ENCODE measurements at regions not wholly inside any gene's neighbourhood (a gene's known extent, or its start where the extent isn't known, plus 50 kb on each side); places are given as distances from the start of the nearest gene placed in this dataset.

DNA sequence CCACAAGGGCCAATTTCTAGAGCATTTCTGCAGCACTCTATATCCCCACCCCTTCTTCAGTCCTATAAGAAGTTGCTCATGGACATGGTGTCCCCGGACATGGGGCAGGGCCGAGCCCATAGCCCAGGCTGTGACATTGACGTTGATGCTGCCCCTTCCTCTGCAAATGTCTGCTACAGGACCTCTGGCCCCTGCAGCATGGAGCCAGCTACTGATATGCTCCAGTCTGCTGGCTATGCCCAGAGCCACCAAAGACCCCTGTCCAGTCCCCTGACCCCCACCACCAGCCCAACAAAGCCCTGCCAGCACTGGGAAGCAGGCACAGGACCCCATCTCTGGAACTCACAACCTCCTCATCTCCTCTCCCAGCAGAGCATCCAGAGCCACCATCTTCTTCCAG, 120.1 kb upstream of the SMAD3 start:
- ChIA-PET POLR2A (ENCODE audit: unreplicated experiment) (interaction anchor here (0.5 kb wide), 1 partner anchor 256 kb away, joined by 4 read pairs; no protein-coding TSS in a partner anchor), CTCF (no interaction called here)

More for the DNA sequence above, 120.1 kb upstream of the SMAD3 start:
- dilution Hi-C loops (cut with HindIII; ENCODE audit: low sequenced_read_pairs, unreplicated experiment), result no loop called here
- H3K27me3 ChIP-seq (ENCODE audit: control insufficient read depth, insufficient read depth, low read length), result no peaks in the 10 kb centered on the region
- no peak overlapping the region for H2BK120ac ChIP-seq (ENCODE audit: low read depth, low read length)
- H4K20me1 ChIP-seq (ENCODE audit: insufficient read depth, low read length), result no peaks in the 10 kb centered on the region
- no peak overlapping the region for H3K23ac ChIP-seq (ENCODE audit: low read depth, low read length)
- ATAC-seq (ENCODE audit: low read depth) (no peak), DNase-seq (no peak)
- H3K4me2 ChIP-seq (ENCODE audit: low read depth, low read length), result no peak overlapping the region
- H3K9me1 ChIP-seq (ENCODE audit: insufficient read depth, low read length), result peaks cover 15% of the 10 kb centered on the region; the same call in 1 of the 2 replicates
- no peaks in the 10 kb centered on the region for H3K36me3 ChIP-seq (ENCODE audit: control insufficient read depth, insufficient read depth, low read length)
- no peak overlapping the region for H2BK5ac ChIP-seq (ENCODE audit: low read depth, low read length, poor library complexity, severe bottlenecking)
- H3K18ac ChIP-seq (ENCODE audit: low read depth, low read length), result no peak overlapping the region
- H2AFZ ChIP-seq (replicated peaks; ENCODE audit: low read length, poor library complexity), result no peak overlapping the region
- 93% methylated on average over 3 of the region's 3 CpGs; no CpG with 5 or more reads in 1 of the 2 experiments for WGBS, 2 experiments (ENCODE audit: extremely low coverage in 2 of 2, insufficient read length in 1 of 2)
- no peak overlapping the region for H4K5ac ChIP-seq (ENCODE audit: low read depth, low read length)
- no peak overlapping the region for H3K9ac ChIP-seq (ENCODE audit: low read depth, low read length)
- H2BK15ac ChIP-seq (ENCODE audit: low read depth, low read length), result no peak overlapping the region
- no peak overlapping the region for H3K14ac ChIP-seq (replicated peaks; ENCODE audit: low read depth, low read length)
- H4K8ac ChIP-seq (ENCODE audit: low read depth in 2 of 2, low read length in 2 of 2), result no peak overlapping the region
- peaks cover 2% of the 10 kb centered on the region for H3K4me1 ChIP-seq (ENCODE audit: control insufficient read depth, insufficient read depth, low read length)
- peaks cover 3 to 19% of the 10 kb centered on the region in 2 experiments; a peak in 2 of 4 replicates for H3K79me1 ChIP-seq (ENCODE audit: low read depth in 1 of 2, low read length in 2 of 2)
- H3K56ac ChIP-seq (ENCODE audit: extremely low read depth, insufficient read depth, low read length), result no peak overlapping the region
- in situ Hi-C loops (cut with MboI; ENCODE audit: low sequenced_read_pairs), result loop anchor here (5.0 to 10.0 kb wide), 2 partner anchors 250 to 357 kb away; no protein-coding TSS in a partner anchor
- H3K4me3 ChIP-seq (ENCODE audit: insufficient read depth, low read depth, low read length), result no peak overlapping the region
- no peak overlapping the region for H4K91ac ChIP-seq (ENCODE audit: insufficient read depth, low read depth, low read length)
- no peak overlapping the region for H2BK20ac ChIP-seq (ENCODE audit: low read depth, low read length)
- H3K27ac ChIP-seq (ENCODE audit: insufficient read depth, low read length), result no peak overlapping the region
- H3K9me3 ChIP-seq (ENCODE audit: control insufficient read depth, insufficient read depth, low read length), result no peaks in the 10 kb centered on the region
- intact Hi-C loops (cut with micrococcal nuclease), result loop anchor here (10.0 kb wide), 1 partner anchor 200 kb away; no protein-coding TSS in a partner anchor
- H3K4ac ChIP-seq (ENCODE audit: low read depth, low read length), result no peak overlapping the region
- no peak for TF ChIP-seq RCOR1 (IDR thresholded peaks at IDR 0.05; ENCODE audit: insufficient replicate concordance, low read length)
- no peak for TF ChIP-seq CTCF (conservative IDR thresholded peaks at IDR 0.05; ENCODE audit: low read depth, low read length)
- no peak for TF ChIP-seq MAZ (IDR thresholded peaks at IDR 0.05; ENCODE audit: borderline replicate concordance, low read depth, low read length)
- no peak for TF ChIP-seq POLR2A (IDR thresholded peaks at IDR 0.05; ENCODE audit: low read depth, low read length)
- TF ChIP-seq, protein P1, sequence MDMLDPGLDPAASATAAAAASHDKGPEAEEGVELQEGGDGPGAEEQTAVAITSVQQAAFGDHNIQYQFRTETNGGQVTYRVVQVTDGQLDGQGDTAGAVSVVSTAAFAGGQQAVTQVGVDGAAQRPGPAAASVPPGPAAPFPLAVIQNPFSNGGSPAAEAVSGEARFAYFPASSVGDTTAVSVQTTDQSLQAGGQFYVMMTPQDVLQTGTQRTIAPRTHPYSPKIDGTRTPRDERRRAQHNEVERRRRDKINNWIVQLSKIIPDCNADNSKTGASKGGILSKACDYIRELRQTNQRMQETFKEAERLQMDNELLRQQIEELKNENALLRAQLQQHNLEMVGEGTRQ (IDR thresholded peaks at IDR 0.05; ENCODE audit: low read depth, low read length), result no peak
- TF ChIP-seq, protein P2, sequence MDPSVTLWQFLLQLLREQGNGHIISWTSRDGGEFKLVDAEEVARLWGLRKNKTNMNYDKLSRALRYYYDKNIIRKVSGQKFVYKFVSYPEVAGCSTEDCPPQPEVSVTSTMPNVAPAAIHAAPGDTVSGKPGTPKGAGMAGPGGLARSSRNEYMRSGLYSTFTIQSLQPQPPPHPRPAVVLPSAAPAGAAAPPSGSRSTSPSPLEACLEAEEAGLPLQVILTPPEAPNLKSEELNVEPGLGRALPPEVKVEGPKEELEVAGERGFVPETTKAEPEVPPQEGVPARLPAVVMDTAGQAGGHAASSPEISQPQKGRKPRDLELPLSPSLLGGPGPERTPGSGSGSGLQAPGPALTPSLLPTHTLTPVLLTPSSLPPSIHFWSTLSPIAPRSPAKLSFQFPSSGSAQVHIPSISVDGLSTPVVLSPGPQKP (IDR thresholded peaks at IDR 0.05; ENCODE audit: borderline replicate concordance, low read depth, low read length), result no peak
- no peak for TF ChIP-seq NFE2L2 (IDR thresholded peaks at IDR 0.05; ENCODE audit: low read depth, low read length)
- TF ChIP-seq MAFK (IDR thresholded peaks at IDR 0.05; ENCODE audit: low read depth, low read length), result no peak
- TF ChIP-seq RFX5 (IDR thresholded peaks at IDR 0.05; ENCODE audit: low read depth, low read length), result no peak
- no peak for TF ChIP-seq FOS (IDR thresholded peaks at IDR 0.05; ENCODE audit: low read depth, low read length)
- TF ChIP-seq SMC3 (IDR thresholded peaks at IDR 0.05; ENCODE audit: low read depth, low read length), result no peak
- no peak for TF ChIP-seq CHD1 (IDR thresholded peaks at IDR 0.05; ENCODE audit: low read depth, low read length)
- TF ChIP-seq RAD21 (IDR thresholded peaks at IDR 0.05; ENCODE audit: low read length), result no peak
- TF ChIP-seq BHLHE40 (IDR thresholded peaks at IDR 0.05; ENCODE audit: low read depth, low read length), result no peak
- TF ChIP-seq MXI1 (IDR thresholded peaks at IDR 0.05; ENCODE audit: borderline replicate concordance, low read depth, low read length), result no peak
- TF ChIP-seq CEBPB (IDR thresholded peaks at IDR 0.05; ENCODE audit: low read depth, low read length), result no peak
- BruUV-seq (replicated peaks), result no TSS peak
- no peak overlapping the region for H2AK9ac ChIP-seq (replicated peaks; ENCODE audit: low read depth, low read length, poor library complexity)
- H2AK5ac ChIP-seq (ENCODE audit: low read depth, low read length), result no peak overlapping the region; the same call in 1 of the 2 replicates
